RWPE1 (cell line): ENCODE measurements at regions not wholly inside any gene's neighbourhood (a gene's known extent, or its start where the extent isn't known, plus 50 kb on each side); places are given as distances from the start of the nearest gene placed in this dataset.

Experiments used
- CTCF ChIA-PET: fragments of 350-600 bp; sonication (Branson Sonifier 250); formaldehyde crosslinking; extraction: SDS; loops from one replicate; lab custom pipeline; 2021; lab: Yijun Ruan, JAX
- POLR2A ChIA-PET: fragments of 400-600 bp; formaldehyde crosslinking; extraction: SDS; loops from one replicate; lab custom pipeline; 2020; ENCODE audit warnings: antibody characterized with exemption; ENCODE audit not compliant: low non-redundant PET; lab: Yijun Ruan, JAX
- DNase-seq: peaks from one replicate; pipeline ENCODE4 v3.0.0; 2012; ENCODE audit warnings: low spot score
- H3K27ac ChIP-seq: fragments of 450-650 bp; 2 replicates; pipeline ENCODE4 v1.5.1; 2017
- CTCF ChIP-seq: fragments of 450-650 bp; conservative IDR thresholded peaks from 2 replicates; pipeline ENCODE4 v1.5.1; 2017; ENCODE audit warnings: low read depth, mild to moderate bottlenecking

- TF ChIP-seq CTCF, result no peak
- ChIA-PET CTCF (no interaction called here), POLR2A (no interaction called here)
- no peak for DNase-seq
- no peak overlapping the region for H3K27ac ChIP-seq
These were observed 172.6 kb downstream of the TMTC3 start for GRCh38 chr12:88314706-88315105.

DNA sequence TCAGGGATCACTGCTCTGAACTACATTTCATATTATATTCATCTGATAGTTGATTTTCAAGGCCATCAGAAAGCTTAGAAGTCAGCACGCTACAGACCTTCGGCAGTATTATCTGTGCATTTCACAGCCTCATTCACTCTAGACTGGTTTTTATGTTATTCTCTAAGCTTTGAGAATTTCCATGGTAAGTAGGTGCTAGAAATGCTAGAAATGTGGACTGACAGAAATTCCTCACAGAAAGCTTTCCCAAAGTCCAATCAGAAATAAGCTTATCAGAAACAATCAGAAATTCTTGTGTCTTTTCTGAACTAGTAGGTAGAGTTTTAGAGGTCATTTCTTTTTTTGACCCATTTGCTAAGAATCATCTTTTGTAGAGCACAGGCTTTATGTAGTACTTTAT, 176.6 kb downstream of the TMTC3 start:
- no peak for DNase-seq
- CTCF ChIA-PET, result interaction anchor here (0.6 kb wide), 1 partner anchor 434 kb away, joined by 3 read pairs; no protein-coding TSS in a partner anchor
- H3K27ac ChIP-seq, result no peak overlapping the region
- TF ChIP-seq CTCF, result no peak
- POLR2A ChIA-PET, result no interaction called here

- DNase-seq, result peak; percentile 71
- no peak overlapping the region for H3K27ac ChIP-seq
- ChIA-PET CTCF (no interaction called here), POLR2A (no interaction called here)
- TF ChIP-seq CTCF, result no peak
These were observed 183.1 kb downstream of the TMTC3 start for GRCh38 chr12:88325076-88325815.

GRCh38 chr12:88325816-88326189, 183.7 kb downstream of the TMTC3 start:
- no peak overlapping the region for H3K27ac ChIP-seq
- TF ChIP-seq CTCF, result no peak
- ChIA-PET CTCF (no interaction called here), POLR2A (no interaction called here)
- no peak for DNase-seq

DNA sequence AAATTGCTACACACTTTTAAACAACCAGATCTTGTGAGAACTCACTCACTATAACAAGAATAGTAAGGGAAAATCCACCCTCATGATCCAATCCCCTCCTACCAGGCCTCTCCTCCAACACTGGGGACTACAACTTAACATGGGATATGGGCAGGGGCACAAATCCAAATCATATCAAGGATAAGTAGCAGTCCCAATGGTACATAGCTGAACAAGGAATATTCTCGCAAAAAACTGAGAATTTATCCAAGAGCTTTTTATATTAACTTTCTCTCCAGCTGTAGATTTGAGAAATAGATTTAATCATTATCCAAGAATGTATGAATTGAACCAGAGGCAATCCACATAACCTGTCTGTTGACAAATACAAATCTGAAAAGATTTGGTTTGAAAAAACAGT, 185.2 kb downstream of the TMTC3 start:
- no peak overlapping the region for H3K27ac ChIP-seq
- TF ChIP-seq CTCF, result no peak
- POLR2A ChIA-PET, result no interaction called here
- CTCF ChIA-PET, result no interaction called here
- DNase-seq, result no peak

- H3K27ac ChIP-seq, result no peak overlapping the region
- CTCF ChIA-PET, result no interaction called here
- DNase-seq, result no peak
- TF ChIP-seq CTCF, result no peak
- POLR2A ChIA-PET, result no interaction called here
These were observed 186.0 kb downstream of the TMTC3 start for GRCh38 chr12:88328090-88328489.
